MM.1S (cell line): ENCODE measurements at regions not wholly inside any gene's neighbourhood (a gene's known extent, or its start where the extent isn't known, plus 50 kb on each side); places are given as distances from the start of the nearest gene placed in this dataset.

Experiments
- DNase-seq: peaks from one replicate; pipeline ENCODE4 v3.0.0-alpha.2; 2015
- H2AFZ ChIP-seq: fragments of 300-600 bp; sonication (generic); 2 replicates; pipeline ENCODE4 v1.6.0; 2016; ENCODE audit warnings: antibody characterized with exemption, low read length
- H3F3A ChIP-seq: fragments of 300-600 bp; sonication (generic); 2 replicates; pipeline ENCODE4 v1.6.1; 2016; ENCODE audit warnings: mild to moderate bottlenecking, antibody characterized with exemption, low read length, moderate library complexity, mixed read lengths; ENCODE audit not compliant: insufficient read depth
- H3K27ac ChIP-seq: fragments of 300-600 bp; sonication (generic); 2 replicates; pipeline ENCODE4 v1.5.1; 2016; ENCODE audit warnings: mild to moderate bottlenecking, low read length
- H3K27me3 ChIP-seq: fragments of 300-600 bp; sonication (generic); replicated peaks from 2 replicates; pipeline ENCODE4 v1.6.0; 2016; ENCODE audit warnings: low read length; ENCODE audit not compliant: insufficient read depth
- H3K36me3 ChIP-seq: fragments of 300-600 bp; sonication (generic); replicated peaks from 2 replicates; pipeline ENCODE4 v1.6.1; 2016; ENCODE audit warnings: mild to moderate bottlenecking, low read length, mixed read lengths; ENCODE audit not compliant: insufficient read depth
- H3K4me1 ChIP-seq: fragments of 300-600 bp; sonication (generic); 2 replicates; pipeline ENCODE4 v1.6.1; 2016; ENCODE audit warnings: low read length, mixed read lengths
- H3K4me2 ChIP-seq: fragments of 300-600 bp; sonication (generic); 2 replicates; pipeline ENCODE4 v1.6.0; 2016; ENCODE audit warnings: low read depth, low read length
- H3K4me3 ChIP-seq: fragments of 300-600 bp; sonication (generic); 2 replicates; pipeline ENCODE4 v1.5.1; 2016; ENCODE audit warnings: low read length, mixed read lengths
- H3K79me2 ChIP-seq: fragments of 300-600 bp; sonication (generic); 2 replicates; pipeline ENCODE4 v1.6.1; 2016; ENCODE audit warnings: mixed run types, low read length, mixed read lengths
- H3K9ac ChIP-seq: fragments of 300-600 bp; sonication (generic); 2 replicates; pipeline ENCODE4 v1.6.1; 2016; ENCODE audit warnings: low read length, mixed read lengths
- H3K9me2 ChIP-seq: fragments of 300-600 bp; sonication (generic); replicated peaks from 2 replicates; pipeline ENCODE4 v1.6.1; 2016; ENCODE audit warnings: mild to moderate bottlenecking, low read length, mixed read lengths; ENCODE audit not compliant: insufficient read depth
- H3K9me3 ChIP-seq: fragments of 300-600 bp; sonication (generic); replicated peaks from 2 replicates; pipeline ENCODE4 v1.6.1; 2016; ENCODE audit warnings: mild to moderate bottlenecking, low read length, mixed read lengths; ENCODE audit not compliant: insufficient read depth
- H4K20me1 ChIP-seq: fragments of 300-600 bp; sonication (generic); 2 replicates; pipeline ENCODE4 v1.6.1; 2016; ENCODE audit warnings: mild to moderate bottlenecking, low read length, moderate library complexity, mixed read lengths; ENCODE audit not compliant: insufficient read depth
- EZH2 ChIP-seq: fragments of 300-600 bp; sonication (generic); optimal IDR thresholded peaks from 2 replicates; pipeline ENCODE3; 2017; ENCODE audit warnings: low read depth, mild to moderate bottlenecking, antibody characterized with exemption, low read length, mixed read lengths
- EZH2phosphoT487 ChIP-seq: fragments of 300-600 bp; sonication (generic); IDR thresholded peaks from 2 replicates; pipeline ENCODE4 v1.6.1; 2018; ENCODE audit warnings: antibody characterized with exemption, low read length
- TF ChIP-seq, protein P1 (sequence below): fragments of 300-600 bp; sonication (generic); IDR thresholded peaks from 2 replicates; pipeline ENCODE4 v1.5.1; 2016; ENCODE audit warnings: antibody characterized with exemption, low read length, mixed read lengths

DNA sequence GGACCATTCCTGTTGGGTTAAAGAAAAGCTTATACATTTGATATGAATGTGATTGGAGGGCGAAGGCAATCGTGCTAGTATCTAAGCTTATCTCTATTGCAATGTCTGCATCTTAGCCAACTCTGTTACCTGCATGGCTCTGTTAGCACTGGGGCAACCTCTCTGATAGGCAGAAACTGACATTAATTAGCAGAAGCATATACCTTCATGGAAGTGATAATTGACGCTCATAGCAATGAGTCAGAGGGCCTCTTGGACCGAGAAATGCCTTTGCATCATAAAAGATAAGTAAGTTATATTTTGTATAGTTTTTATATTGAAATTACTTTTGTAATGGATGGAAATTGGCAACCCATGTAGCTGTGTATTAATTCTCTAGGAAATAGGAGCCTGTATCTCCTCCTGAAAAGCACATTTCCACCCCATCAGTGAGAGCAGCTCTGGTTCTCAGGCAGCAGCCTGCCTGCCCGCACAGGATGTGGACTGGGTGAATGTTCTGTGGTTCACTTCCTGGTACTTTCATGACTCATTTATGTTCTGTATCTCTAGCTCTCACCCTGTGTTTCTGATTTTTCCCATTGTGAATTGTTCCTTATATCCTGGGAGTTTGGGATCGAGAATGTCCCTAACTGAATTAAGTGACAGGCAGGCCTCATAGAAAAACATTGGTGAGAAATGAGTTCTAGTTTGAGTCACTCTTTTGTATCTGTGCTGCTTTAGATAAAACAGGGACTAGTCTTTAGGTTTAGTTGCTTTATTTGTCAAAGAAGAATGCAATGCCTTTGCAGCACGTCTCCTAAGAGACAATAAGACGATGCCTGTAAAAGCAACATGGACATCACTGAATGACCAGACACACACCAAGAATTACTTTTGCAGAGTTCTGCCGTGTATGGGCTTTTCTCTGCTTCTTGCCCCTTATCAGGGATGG lies 344.9 kb downstream of the DCDC2C start:
- Histone ChIP-seq H3K79me2 (no peaks in the 10 kb centered on the region), H3K36me3 (no peaks in the 10 kb centered on the region), H3K4me3 (no peak overlapping the region), H4K20me1 (no peaks in the 10 kb centered on the region), H3K4me2 (no peak overlapping the region), H3K9ac (no peak overlapping the region), H3K27ac (no peak overlapping the region), H3K27me3 (no peaks in the 10 kb centered on the region), H3K9me3 (no peaks in the 10 kb centered on the region), H3F3A (no peaks in the 10 kb centered on the region), H3K4me1 (no peaks in the 10 kb centered on the region), H2AFZ (no peak overlapping the region), H3K9me2 (no peaks in the 10 kb centered on the region)
- DNase-seq, result no peak
- TF ChIP-seq, protein P1, sequence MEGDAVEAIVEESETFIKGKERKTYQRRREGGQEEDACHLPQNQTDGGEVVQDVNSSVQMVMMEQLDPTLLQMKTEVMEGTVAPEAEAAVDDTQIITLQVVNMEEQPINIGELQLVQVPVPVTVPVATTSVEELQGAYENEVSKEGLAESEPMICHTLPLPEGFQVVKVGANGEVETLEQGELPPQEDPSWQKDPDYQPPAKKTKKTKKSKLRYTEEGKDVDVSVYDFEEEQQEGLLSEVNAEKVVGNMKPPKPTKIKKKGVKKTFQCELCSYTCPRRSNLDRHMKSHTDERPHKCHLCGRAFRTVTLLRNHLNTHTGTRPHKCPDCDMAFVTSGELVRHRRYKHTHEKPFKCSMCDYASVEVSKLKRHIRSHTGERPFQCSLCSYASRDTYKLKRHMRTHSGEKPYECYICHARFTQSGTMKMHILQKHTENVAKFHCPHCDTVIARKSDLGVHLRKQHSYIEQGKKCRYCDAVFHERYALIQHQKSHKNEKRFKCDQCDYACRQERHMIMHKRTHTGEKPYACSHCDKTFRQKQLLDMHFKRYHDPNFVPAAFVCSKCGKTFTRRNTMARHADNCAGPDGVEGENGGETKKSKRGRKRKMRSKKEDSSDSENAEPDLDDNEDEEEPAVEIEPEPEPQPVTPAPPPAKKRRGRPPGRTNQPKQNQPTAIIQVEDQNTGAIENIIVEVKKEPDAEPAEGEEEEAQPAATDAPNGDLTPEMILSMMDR, result no peak
- TF ChIP-seq EZH2phosphoT487 (no peak), EZH2 (no peak)

DNA sequence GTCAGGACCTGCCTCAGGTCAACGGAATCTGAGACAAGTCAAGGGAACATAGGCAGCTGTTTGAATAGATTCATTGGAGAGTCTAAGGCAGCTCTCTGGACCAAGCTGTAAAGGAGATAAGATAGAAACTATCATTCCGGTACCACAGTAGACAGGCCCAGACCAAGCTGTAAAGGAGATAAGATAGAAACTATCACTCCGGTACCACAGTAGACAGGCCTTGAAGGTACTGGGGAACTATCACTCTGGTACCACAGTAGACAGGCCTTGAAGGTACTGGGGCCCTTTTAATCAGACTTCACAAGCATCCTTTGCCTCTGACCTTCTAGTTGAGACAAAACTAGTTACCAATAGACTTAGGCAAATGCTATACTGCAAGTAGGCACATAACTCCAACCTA lies 346.1 kb downstream of the DCDC2C start:
- H4K20me1 ChIP-seq, result no peaks in the 10 kb centered on the region
- no peak for DNase-seq
- no peaks in the 10 kb centered on the region for H3K79me2 ChIP-seq
- H3K27me3 ChIP-seq, result no peaks in the 10 kb centered on the region
- H3F3A ChIP-seq, result no peaks in the 10 kb centered on the region
- no peaks in the 10 kb centered on the region for H3K9me2 ChIP-seq
- H3K4me3 ChIP-seq, result no peak overlapping the region
- H3K36me3 ChIP-seq, result no peaks in the 10 kb centered on the region
- TF ChIP-seq EZH2phosphoT487 (no peak), EZH2 (no peak)
- TF ChIP-seq, protein P1, result no peak
- H3K4me1 ChIP-seq, result no peaks in the 10 kb centered on the region
- no peaks in the 10 kb centered on the region for H3K9me3 ChIP-seq
- H3K4me2 ChIP-seq, result no peak overlapping the region
- no peak overlapping the region for H3K9ac ChIP-seq
- H2AFZ ChIP-seq, result no peak overlapping the region
- H3K27ac ChIP-seq, result no peak overlapping the region

GRCh38 chr2:4053769-4054493 lies 350.6 kb downstream of the DCDC2C start:
- H3K79me2 ChIP-seq, result no peaks in the 10 kb centered on the region
- no peaks in the 10 kb centered on the region for H3K36me3 ChIP-seq
- no peaks in the 10 kb centered on the region for H3K9me2 ChIP-seq
- no peaks in the 10 kb centered on the region for H4K20me1 ChIP-seq
- no peak overlapping the region for H3K4me3 ChIP-seq
- no peak for TF ChIP-seq EZH2
- TF ChIP-seq, protein P1, result 0 out of 2 replicates have a peak, but pooled peaks have one; percentile 5
- TF ChIP-seq EZH2phosphoT487, result no peak
- no peaks in the 10 kb centered on the region for H3K27me3 ChIP-seq
- no peaks in the 10 kb centered on the region for H3K9me3 ChIP-seq
- H3K9ac ChIP-seq, result no peak overlapping the region
- H3K4me2 ChIP-seq, result no peak overlapping the region
- H3K4me1 ChIP-seq, result no peaks in the 10 kb centered on the region
- no peak overlapping the region for H3K27ac ChIP-seq
- H3F3A ChIP-seq, result no peaks in the 10 kb centered on the region
- DNase-seq, result no peak
- H2AFZ ChIP-seq, result no peak overlapping the region
